HEK293 (cell line): ENCODE measurements at regions not wholly inside any gene's neighbourhood (a gene's known extent, or its start where the extent isn't known, plus 50 kb on each side); places are given as distances from the start of the nearest gene placed in this dataset.

Experiments used
- CTCF ChIP-seq: fragments of 450-650 bp; formaldehyde crosslinking; IDR thresholded peaks from 2 replicates; pipeline ENCODE4 v1.5.1; 2016; ENCODE audit warnings: missing biosample characterization, missing genetic modification characterization
- ZNF398 ChIP-seq: fragments of 450-650 bp; formaldehyde crosslinking; IDR thresholded peaks from 2 replicates; pipeline ENCODE4 v1.5.1; 2017; ENCODE audit warnings: missing biosample characterization, missing genetic modification characterization
- TF ChIP-seq, protein P1 (sequence below): fragments of 450-650 bp; formaldehyde crosslinking; IDR thresholded peaks from 2 replicates; pipeline ENCODE4 v1.5.1; 2016; ENCODE audit warnings: missing biosample characterization, missing genetic modification characterization
- TF ChIP-seq, protein P2 (sequence below): fragments of 450-650 bp; formaldehyde crosslinking; IDR thresholded peaks from 2 replicates; pipeline ENCODE4 v1.5.1; 2017; ENCODE audit warnings: missing biosample characterization, mild to moderate bottlenecking, missing genetic modification characterization, moderate library complexity

GRCh38 chr20:10770753-10771152 lies 97.0 kb upstream of the JAG1 start:
- TF ChIP-seq, protein P1, sequence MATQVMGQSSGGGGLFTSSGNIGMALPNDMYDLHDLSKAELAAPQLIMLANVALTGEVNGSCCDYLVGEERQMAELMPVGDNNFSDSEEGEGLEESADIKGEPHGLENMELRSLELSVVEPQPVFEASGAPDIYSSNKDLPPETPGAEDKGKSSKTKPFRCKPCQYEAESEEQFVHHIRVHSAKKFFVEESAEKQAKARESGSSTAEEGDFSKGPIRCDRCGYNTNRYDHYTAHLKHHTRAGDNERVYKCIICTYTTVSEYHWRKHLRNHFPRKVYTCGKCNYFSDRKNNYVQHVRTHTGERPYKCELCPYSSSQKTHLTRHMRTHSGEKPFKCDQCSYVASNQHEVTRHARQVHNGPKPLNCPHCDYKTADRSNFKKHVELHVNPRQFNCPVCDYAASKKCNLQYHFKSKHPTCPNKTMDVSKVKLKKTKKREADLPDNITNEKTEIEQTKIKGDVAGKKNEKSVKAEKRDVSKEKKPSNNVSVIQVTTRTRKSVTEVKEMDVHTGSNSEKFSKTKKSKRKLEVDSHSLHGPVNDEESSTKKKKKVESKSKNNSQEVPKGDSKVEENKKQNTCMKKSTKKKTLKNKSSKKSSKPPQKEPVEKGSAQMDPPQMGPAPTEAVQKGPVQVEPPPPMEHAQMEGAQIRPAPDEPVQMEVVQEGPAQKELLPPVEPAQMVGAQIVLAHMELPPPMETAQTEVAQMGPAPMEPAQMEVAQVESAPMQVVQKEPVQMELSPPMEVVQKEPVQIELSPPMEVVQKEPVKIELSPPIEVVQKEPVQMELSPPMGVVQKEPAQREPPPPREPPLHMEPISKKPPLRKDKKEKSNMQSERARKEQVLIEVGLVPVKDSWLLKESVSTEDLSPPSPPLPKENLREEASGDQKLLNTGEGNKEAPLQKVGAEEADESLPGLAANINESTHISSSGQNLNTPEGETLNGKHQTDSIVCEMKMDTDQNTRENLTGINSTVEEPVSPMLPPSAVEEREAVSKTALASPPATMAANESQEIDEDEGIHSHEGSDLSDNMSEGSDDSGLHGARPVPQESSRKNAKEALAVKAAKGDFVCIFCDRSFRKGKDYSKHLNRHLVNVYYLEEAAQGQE = no peak
- no peak for TF ChIP-seq CTCF (tag by site-specific recombination)
- TF ChIP-seq ZNF398 (tag by site-specific recombination) = no peak
- TF ChIP-seq, protein P2, sequence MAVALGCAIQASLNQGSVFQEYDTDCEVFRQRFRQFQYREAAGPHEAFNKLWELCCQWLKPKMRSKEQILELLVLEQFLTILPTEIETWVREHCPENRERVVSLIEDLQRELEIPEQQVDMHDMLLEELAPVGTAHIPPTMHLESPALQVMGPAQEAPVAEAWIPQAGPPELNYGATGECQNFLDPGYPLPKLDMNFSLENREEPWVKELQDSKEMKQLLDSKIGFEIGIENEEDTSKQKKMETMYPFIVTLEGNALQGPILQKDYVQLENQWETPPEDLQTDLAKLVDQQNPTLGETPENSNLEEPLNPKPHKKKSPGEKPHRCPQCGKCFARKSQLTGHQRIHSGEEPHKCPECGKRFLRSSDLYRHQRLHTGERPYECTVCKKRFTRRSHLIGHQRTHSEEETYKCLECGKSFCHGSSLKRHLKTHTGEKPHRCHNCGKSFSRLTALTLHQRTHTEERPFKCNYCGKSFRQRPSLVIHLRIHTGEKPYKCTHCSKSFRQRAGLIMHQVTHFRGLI (tag by site-specific recombination) = no peak
